GM13976 (cell line): ENCODE measurements at regions not wholly inside any gene's neighbourhood (a gene's known extent, or its start where the extent isn't known, plus 50 kb on each side); places are given as distances from the start of the nearest gene placed in this dataset.

Experiments used
- DNase-seq: peaks from one replicate; pipeline ENCODE4 v3.0.0; 2012; ENCODE audit warnings: low spot score
- in situ Hi-C: fragments of 300-500 bp; cut with MboI; formaldehyde crosslinking; loops from one replicate; pipeline ENCODE4 v1.12.0; 2022; ENCODE audit warnings: low sequenced_read_pairs, mixed read lengths, inconsistent platforms; ENCODE audit not compliant: unreplicated experiment
- TF ChIP-seq, protein P1 (sequence below): IDR thresholded peaks from 2 replicates; pipeline ENCODE4 v1.5.1; 2012; ENCODE audit warnings: borderline replicate concordance, mild to moderate bottlenecking; ENCODE audit not compliant: insufficient read depth; ENCODE audit errors: extremely low read depth, missing control alignments, control extremely low read depth

- DNase-seq = no peak
- in situ Hi-C loops = no loop called here
- TF ChIP-seq, protein P1, sequence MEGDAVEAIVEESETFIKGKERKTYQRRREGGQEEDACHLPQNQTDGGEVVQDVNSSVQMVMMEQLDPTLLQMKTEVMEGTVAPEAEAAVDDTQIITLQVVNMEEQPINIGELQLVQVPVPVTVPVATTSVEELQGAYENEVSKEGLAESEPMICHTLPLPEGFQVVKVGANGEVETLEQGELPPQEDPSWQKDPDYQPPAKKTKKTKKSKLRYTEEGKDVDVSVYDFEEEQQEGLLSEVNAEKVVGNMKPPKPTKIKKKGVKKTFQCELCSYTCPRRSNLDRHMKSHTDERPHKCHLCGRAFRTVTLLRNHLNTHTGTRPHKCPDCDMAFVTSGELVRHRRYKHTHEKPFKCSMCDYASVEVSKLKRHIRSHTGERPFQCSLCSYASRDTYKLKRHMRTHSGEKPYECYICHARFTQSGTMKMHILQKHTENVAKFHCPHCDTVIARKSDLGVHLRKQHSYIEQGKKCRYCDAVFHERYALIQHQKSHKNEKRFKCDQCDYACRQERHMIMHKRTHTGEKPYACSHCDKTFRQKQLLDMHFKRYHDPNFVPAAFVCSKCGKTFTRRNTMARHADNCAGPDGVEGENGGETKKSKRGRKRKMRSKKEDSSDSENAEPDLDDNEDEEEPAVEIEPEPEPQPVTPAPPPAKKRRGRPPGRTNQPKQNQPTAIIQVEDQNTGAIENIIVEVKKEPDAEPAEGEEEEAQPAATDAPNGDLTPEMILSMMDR = no peak
Observed at GRCh38 chr3:62965311-62965710, 90.1 kb upstream of the CADPS start.

GRCh38 chr3:62968128-62968527, 92.9 kb upstream of the CADPS start:
- in situ Hi-C loops = no loop called here
- TF ChIP-seq, protein P1 = no peak
- DNase-seq = no peak

DNA sequence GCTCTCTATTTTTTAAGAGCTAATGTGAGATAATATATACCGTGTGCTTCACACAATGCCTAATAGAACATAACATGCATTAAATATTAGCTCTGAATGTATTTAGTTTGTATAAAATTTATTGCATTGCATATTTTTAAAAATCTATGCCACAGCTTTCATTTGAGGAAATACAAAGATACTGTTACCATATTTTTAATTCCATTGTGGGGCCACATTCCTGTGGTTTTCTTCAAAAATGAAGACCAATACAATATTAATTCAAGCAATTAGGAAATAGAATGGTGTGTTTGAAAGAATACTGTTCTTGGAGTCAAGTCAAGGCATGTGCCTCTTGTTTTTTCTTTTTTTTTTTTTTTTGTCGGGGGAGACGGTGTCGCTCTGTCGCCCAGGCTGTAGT, 95.4 kb upstream of the CADPS start:
- in situ Hi-C loops = no loop called here
- DNase-seq = no peak
- TF ChIP-seq, protein P1 = no peak

- no peak for DNase-seq
- in situ Hi-C loops = no loop called here
- TF ChIP-seq, protein P1 = no peak
Observed at GRCh38 chr3:62975566-62975965, 100.3 kb upstream of the CADPS start.

DNA sequence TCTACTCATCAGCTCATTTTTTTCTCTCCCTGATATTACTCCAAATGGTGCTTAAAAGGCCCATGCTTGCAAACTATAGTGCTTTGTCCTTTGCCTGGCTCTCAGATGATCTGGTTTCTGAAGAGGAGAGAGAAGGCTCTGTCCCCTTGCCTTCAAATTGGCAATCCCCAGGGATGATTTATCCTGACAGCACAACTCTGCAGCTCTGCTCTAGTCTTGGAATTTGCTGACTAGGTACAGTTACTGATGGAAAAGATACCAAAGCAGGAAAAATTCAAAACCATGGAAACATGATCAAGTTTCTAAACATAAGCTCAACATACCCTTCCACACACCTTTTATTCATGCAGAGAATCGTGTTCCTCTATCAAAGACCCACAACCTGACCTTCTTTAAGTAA, 106.7 kb upstream of the CADPS start:
- TF ChIP-seq, protein P1 = no peak
- no peak for DNase-seq
- in situ Hi-C loops = no loop called here

DNA sequence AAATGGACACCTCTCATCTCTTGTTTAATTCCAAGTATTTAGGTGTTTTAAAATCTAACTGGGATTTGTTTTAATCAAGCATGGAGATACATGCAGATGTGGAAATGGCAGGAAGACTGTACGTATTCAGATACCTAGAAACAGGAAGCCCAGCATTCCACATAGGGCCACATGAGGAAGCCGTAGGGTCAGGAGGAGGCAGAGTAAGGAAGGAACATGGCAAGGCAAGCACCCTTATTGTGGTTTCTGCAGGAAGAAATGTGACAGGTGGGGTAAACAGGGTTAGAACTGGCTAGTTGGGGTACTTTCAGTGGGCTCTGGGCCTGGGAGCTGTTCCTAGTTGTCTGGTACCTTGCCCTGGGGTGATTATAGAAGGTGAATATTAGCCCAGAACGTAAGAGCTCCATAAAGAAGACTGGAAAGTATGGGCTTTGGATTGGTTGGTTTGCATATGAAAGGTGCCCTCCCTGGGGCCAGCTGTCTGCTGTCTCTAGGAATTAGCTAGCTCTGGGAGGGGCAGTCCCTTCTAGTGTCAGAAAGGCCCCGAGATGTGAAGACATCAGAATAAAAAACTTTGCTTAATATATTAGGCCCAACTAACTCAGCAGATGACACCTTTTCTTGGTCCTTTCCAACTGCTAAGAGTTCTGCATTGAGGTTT, 107.7 kb upstream of the CADPS start:
- TF ChIP-seq, protein P1 = no peak
- in situ Hi-C loops = no loop called here
- DNase-seq = no peak
